ENCODE measurements at regions not wholly inside any gene's neighbourhood (a gene's known extent, or its start where the extent isn't known, plus 50 kb on each side); places are given as distances from the start of the nearest gene placed in this dataset.

DNA sequence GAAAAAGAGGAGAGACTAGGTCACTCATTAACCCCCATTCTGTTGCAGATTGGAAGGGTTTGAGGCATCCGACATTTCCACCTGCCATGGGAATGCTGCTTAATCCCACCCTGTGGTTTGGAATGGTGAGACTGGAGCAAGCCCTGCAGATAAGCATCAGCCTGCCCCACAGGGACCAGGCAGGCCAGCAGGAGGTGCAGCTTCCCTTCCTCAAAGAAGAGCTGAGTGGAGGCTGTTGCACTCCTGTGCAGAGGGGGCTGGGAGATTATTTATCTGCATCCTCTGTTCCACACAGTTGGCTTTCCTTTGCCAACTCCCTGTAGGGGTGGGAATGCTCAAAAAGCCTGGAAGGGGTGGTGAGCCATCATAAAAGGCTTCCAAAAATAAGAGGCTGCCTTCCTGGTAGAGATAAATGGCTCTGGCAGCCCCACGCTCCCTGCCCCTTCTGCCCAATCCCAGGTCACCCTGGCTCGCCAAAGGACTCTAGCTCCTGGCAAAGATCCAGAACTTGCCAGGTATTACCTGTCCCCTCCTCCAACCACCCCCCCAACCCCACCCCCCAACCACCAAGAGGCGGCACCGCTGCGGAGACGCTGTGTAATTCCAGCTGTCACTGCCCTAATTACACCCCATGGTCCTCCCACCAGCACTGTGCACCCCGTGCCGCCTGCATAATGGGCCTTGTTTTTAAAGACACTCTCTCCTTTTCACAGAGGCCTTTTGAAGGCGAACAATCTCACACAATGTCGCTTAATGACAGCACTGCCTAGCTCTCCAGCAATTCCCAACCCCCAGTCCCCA is 83.0 kb upstream of the ZC3H12A start:
- DNase-seq (ENCODE audit: low spot score), result no peak

DNA sequence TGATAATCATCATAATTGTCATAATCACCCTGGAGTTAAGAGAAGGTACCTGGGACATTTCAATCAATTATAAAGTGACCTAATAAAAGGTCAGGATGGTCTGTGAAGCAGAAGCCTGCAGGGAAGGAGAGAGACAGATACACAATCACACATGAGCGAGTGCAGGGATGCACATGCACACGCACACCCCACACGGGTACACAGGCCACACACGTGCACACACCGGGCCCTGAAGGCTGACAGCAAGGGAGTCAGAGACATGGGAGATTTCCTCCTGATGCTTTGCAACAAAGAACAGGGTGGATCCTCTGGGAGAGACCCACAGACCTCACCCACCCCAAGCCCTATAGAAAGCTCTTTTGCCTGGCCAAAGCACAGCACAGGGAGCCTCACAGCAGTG is 82.3 kb upstream of the ZC3H12A start:
- no peak for DNase-seq (ENCODE audit: low spot score)

GRCh38 chr1:37393173-37394120 is 80.9 kb upstream of the ZC3H12A start:
- DNase-seq (ENCODE audit: low spot score), result no peak

DNA sequence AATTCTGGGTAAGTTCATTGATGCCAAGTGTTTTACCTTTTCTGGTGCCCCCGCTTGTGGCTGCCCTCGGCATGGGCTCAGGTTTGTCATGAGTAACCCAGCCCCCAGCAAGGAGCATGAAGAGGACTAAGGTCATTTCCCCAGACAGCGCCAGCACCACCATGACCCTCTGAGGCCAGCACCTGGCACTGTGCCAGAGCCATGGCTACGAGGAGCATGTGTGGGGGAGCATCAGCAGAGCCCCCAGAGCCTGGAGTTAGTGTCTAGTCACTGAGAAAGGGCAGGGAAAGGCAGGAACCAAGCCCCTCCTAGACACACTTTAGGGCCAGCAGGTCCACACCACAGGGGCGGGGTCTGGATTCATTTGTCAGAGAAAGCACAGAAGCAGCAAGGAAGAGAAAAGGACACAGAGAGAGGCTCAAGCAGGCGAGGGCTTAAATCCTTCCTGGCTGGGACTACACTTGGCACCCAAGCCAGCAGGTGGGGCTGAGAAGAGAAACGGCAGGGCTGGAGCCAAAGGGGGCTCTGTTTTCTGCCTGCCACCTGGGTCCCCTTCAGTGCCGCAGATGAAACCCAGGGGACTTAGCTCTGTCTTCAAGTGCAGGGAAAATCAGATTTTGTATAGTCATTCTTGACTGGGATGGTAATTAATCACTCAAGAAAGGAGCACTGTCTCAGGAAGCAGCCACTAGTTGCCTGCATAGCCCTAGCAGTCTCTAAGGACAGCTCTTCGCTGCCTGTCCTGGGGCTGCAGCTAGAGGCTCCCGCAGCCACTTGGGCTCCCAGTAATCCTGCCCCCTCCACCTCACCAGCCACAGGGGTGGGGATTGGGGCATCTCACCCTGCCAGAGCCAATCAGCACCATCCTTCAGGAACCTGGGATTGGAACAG is 79.6 kb upstream of the ZC3H12A start:
- DNase-seq (ENCODE audit: low spot score), result no peak

DNA sequence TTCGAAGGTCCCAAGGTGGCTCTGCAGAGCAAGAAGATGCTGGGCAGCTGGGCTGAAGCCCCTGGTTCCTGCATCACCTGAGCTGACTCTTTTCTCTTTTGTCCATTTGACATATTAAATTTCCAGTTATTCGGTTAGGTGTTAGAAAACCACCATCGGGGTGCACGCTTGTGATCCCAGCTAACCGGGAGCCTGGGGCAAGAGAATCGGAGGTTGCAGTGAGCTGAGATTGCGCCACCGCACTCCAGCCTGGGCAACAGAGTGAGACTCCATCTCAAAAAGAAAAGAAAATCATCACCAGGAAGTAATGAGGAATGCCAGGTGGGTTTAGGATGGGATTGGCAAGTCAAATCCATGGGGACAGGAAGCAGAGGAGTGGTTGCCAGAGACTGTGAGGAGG is 76.3 kb upstream of the ZC3H12A start:
- DNase-seq (ENCODE audit: low spot score), result no peak

- no peak for DNase-seq (ENCODE audit: low spot score)
Measured at GRCh38 chr1:37399205-37399604, 75.2 kb upstream of the ZC3H12A start.

DNA sequence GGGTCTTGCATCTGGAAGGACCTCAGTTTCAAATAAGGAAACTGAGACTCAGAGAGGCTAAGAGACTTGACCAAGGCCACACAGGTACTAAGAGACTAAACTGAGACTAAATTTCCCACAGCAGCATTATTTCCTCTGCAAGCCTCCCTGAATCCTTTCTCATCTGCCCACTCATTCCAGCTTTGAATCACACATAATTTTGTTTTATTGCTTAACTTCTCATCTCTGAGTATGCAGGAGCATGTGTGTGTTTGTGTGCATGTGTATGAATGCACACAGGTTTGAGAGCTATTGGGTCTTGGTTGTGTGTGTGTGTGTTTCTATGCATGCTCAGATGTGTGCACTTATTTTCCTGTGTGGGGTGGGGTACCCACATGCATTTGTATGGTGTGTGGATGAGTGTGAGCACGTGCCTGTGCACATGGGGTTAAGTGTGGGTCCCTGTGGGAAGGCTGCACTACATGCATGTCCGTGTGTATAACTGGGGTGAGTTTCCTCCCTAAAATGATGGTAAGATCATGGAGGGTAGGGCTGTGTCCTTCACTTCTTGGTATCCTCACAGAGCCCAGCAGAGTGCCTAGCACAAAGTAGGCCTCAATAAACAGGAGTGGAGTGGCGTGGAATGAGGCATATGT is 74.4 kb upstream of the ZC3H12A start:
- DNase-seq (ENCODE audit: low spot score), result no peak

- no peak for DNase-seq (ENCODE audit: low spot score)
Measured at GRCh38 chr1:37400466-37401225, 73.7 kb upstream of the ZC3H12A start.

- no peak for DNase-seq (ENCODE audit: low spot score)
Measured at GRCh38 chr1:37403166-37403565, 71.2 kb upstream of the ZC3H12A start.

DNA sequence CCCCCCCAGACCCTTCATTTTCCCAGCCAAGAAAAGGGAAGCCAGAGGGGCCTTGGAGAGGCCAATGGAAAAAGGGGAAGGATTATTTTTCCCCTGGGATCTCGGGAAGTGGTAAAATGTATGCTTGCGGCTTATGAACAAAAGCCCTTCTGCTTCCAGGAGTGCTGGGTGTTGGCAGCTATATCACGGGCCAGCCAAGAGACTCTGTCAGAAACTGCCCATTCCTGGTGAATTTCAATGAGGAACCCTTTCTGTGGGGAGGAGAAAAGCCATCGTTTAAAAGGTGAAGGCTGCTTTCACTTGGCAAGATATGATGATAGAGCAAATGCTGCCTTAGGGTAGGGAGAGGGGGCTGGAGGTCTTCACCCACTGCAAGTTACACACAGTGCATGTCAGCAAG is 69.7 kb upstream of the ZC3H12A start:
- DNase-seq (ENCODE audit: low spot score), result no peak

DNA sequence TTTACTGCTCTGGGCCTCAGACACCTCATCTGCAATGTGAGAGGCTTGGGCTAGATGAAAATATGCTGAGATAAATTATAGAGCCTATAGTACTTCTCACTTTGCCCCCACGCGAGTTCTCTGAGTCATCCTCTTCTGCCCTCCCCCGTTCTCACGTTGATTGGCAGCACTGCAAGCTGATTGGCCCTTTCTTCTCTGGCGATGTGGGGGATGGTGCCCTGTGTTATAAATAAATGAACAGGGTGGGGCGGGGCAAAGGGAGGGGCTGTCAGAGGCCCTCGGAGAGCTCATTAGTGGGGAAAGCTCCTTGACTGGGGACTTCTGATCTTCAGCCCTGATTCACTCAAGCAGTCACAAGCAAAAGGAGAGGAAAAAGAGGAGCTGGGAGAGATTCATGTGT is 64.3 kb upstream of the ZC3H12A start:
- no peak for DNase-seq (ENCODE audit: low spot score)

- peak; percentile 25 for DNase-seq (ENCODE audit: low spot score)
Measured at GRCh38 chr1:37410815-37411214, 63.6 kb upstream of the ZC3H12A start.

GRCh38 chr1:37415611-37416244 is 58.7 kb upstream of the ZC3H12A start:
- DNase-seq (ENCODE audit: low spot score), result no peak

DNA sequence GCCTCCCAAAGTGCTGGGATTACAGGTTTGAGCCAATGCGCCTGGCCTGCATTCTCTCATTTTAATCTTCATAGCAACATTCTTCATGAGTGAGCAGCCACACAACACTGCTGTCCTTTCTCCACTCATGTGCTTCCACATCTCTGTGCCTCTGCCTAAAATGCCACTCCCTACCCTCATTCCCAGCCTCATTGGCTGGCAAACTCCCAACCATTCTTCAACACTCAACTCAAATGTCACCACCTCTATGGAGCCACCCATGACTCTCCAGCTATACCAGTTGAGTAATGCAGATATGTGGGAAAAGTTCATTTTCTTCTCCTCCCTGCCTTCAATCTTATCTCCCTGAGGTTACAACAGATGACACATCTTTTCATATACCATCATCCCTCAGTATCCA is 53.9 kb upstream of the ZC3H12A start:
- no peak for DNase-seq (ENCODE audit: low spot score)

DNA sequence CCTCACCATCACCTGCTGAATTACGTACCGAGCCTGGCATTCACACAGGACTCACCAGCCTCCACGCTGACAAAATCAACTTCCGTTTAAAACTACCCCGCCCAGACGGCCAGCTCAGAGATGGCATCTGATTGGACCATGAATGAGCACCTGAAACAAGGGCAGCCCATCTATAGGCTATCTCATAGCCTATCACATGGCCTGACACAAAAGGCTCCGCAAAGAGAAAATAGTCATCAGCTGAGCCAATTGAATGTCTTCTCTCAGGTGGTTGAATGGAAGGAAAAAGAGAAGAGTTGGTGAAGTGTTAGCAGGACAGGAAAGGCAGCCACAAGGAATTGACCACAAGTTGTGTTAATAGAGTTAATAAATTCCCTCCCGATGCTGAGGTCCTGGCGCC is 50.6 kb upstream of the ZC3H12A start:
- no peak for DNase-seq (ENCODE audit: low spot score)

- no peak for DNase-seq (ENCODE audit: low spot score)
Measured at GRCh38 chr1:37424523-37424922, 49.9 kb upstream of the ZC3H12A start.
